Ecto neural progenitor cell (in vitro differentiated cells): ENCODE measurements at regions not wholly inside any gene's neighbourhood (a gene's known extent, or its start where the extent isn't known, plus 50 kb on each side); places are given as distances from the start of the nearest gene placed in this dataset.
"Not testable (repeated sequence)": the region's sequence is repeated elsewhere in the genome, so short reads cannot be mapped to it uniquely, and the experiment has no call there.

Source experiments
- DNase-seq: peaks from one replicate; pipeline ENCODE4 v3.0.0-alpha.2; 2018; ENCODE audit warnings: low spot score

- no peak for DNase-seq
Observed at GRCh38 chr11:106152013-106152412, 74.6 kb downstream of the AASDHPPT start.

GRCh38 chr11:106152824-106153223, 75.4 kb downstream of the AASDHPPT start:
- no peak for DNase-seq

GRCh38 chr11:106156290-106156937, 79.0 kb downstream of the AASDHPPT start:
- no peak for DNase-seq

- no peak for DNase-seq
Observed at GRCh38 chr11:106158406-106158805, 80.9 kb downstream of the AASDHPPT start.

- no peak for DNase-seq
Observed at GRCh38 chr11:106159836-106160235, 82.4 kb downstream of the AASDHPPT start.

GRCh38 chr11:106160494-106160893, 83.0 kb downstream of the AASDHPPT start:
- DNase-seq: no peak

GRCh38 chr11:106161775-106162634, 84.5 kb downstream of the AASDHPPT start:
- no peak for DNase-seq

GRCh38 chr11:106167085-106167484, 89.6 kb downstream of the AASDHPPT start:
- no peak for DNase-seq

- DNase-seq: no peak
Observed at GRCh38 chr11:106172386-106172991, 95.0 kb downstream of the AASDHPPT start.

GRCh38 chr11:106173291-106173690, 95.8 kb downstream of the AASDHPPT start:
- no peak for DNase-seq

- DNase-seq: not testable (repeated sequence)
Observed at GRCh38 chr11:106174003-106174402, 96.5 kb downstream of the AASDHPPT start.

- no peak for DNase-seq
Observed at GRCh38 chr11:106176817-106177216, 99.4 kb downstream of the AASDHPPT start.

- DNase-seq: no peak
Observed at GRCh38 chr11:106177311-106177710, 99.8 kb downstream of the AASDHPPT start.

GRCh38 chr11:106178361-106178760, 100.9 kb downstream of the AASDHPPT start:
- DNase-seq: no peak

- DNase-seq: no peak
Observed at GRCh38 chr11:106179048-106179447, 101.6 kb downstream of the AASDHPPT start.

GRCh38 chr11:106186630-106187029, 109.2 kb downstream of the AASDHPPT start:
- DNase-seq: no peak

- no peak for DNase-seq
Observed at GRCh38 chr11:106187860-106188456, 110.5 kb downstream of the AASDHPPT start.

- DNase-seq: no peak
Observed at GRCh38 chr11:106193956-106194355, 116.5 kb downstream of the AASDHPPT start.

- no peak for DNase-seq
Observed at GRCh38 chr11:106197438-106197837, 120.0 kb downstream of the AASDHPPT start.

GRCh38 chr11:106202935-106203620, 125.6 kb downstream of the AASDHPPT start:
- no peak for DNase-seq

GRCh38 chr11:106208760-106209159, 131.3 kb downstream of the AASDHPPT start:
- DNase-seq: no peak

- no peak for DNase-seq
Observed at GRCh38 chr11:106212081-106212480, 134.6 kb downstream of the AASDHPPT start.
